GM10266 (cell line): ENCODE measurements at regions not wholly inside any gene's neighbourhood (a gene's known extent, or its start where the extent isn't known, plus 50 kb on each side); places are given as distances from the start of the nearest gene placed in this dataset.

Experiments
- DNase-seq: peaks from one replicate; pipeline ENCODE4 v3.0.0; 2012; ENCODE audit errors: extremely low spot score
- TF ChIP-seq, protein P1 (sequence below): IDR thresholded peaks from 2 replicates; pipeline ENCODE4 v1.5.1; 2012; ENCODE audit warnings: mild to moderate bottlenecking, low read depth; ENCODE audit not compliant: control insufficient read depth, insufficient read depth; ENCODE audit errors: missing control alignments

- TF ChIP-seq, protein P1, sequence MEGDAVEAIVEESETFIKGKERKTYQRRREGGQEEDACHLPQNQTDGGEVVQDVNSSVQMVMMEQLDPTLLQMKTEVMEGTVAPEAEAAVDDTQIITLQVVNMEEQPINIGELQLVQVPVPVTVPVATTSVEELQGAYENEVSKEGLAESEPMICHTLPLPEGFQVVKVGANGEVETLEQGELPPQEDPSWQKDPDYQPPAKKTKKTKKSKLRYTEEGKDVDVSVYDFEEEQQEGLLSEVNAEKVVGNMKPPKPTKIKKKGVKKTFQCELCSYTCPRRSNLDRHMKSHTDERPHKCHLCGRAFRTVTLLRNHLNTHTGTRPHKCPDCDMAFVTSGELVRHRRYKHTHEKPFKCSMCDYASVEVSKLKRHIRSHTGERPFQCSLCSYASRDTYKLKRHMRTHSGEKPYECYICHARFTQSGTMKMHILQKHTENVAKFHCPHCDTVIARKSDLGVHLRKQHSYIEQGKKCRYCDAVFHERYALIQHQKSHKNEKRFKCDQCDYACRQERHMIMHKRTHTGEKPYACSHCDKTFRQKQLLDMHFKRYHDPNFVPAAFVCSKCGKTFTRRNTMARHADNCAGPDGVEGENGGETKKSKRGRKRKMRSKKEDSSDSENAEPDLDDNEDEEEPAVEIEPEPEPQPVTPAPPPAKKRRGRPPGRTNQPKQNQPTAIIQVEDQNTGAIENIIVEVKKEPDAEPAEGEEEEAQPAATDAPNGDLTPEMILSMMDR, result no peak
- no peak for DNase-seq
These were observed 1015.1 kb upstream of the PIK3C3 start for GRCh38 chr18:40939656-40940515.

DNA sequence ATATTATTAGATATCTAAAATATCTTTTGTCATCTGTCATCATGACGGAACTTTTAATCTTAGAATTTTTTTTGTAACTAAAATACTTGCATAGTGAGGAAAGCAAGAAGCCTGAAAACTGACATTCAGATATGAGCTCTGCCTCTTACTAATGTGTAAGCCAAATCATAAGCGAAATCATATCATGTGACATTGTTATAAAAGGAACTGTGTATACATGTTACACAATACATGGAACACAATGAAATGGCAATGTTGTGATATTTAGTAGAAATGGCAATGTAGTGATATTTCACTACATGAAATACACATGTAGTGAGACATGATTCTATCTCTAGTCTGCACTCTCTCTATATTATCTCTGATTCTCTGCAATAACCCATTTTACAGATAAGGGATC is 1016.4 kb upstream of the PIK3C3 start:
- TF ChIP-seq, protein P1, result no peak
- DNase-seq, result no peak

DNA sequence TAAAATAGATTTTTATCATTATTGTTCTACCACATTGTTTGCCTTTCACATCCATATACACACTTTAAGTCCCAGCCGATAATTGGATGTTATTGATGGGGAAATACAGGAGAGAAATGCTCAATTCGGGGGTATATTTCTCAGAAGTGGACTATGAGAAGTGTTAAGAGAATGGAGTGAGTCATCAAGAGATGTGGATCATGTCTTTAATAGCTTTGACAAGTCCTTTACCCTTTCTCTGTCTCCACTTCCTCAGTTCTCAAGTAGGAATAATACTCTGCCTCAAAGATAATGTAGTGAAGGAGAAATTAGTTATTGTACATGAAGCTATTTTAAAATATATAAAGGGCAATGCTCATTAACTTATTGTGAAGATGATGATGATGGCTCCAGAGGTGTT is 1017.6 kb upstream of the PIK3C3 start:
- DNase-seq, result no peak
- TF ChIP-seq, protein P1, result no peak

- TF ChIP-seq, protein P1, result peak; percentile 27
- peak; percentile 20 for DNase-seq
These were observed 1019.6 kb upstream of the PIK3C3 start for GRCh38 chr18:40935423-40935822.

- TF ChIP-seq, protein P1, result no peak
- DNase-seq, result no peak
These were observed 1022.2 kb upstream of the PIK3C3 start for GRCh38 chr18:40932862-40933261.

DNA sequence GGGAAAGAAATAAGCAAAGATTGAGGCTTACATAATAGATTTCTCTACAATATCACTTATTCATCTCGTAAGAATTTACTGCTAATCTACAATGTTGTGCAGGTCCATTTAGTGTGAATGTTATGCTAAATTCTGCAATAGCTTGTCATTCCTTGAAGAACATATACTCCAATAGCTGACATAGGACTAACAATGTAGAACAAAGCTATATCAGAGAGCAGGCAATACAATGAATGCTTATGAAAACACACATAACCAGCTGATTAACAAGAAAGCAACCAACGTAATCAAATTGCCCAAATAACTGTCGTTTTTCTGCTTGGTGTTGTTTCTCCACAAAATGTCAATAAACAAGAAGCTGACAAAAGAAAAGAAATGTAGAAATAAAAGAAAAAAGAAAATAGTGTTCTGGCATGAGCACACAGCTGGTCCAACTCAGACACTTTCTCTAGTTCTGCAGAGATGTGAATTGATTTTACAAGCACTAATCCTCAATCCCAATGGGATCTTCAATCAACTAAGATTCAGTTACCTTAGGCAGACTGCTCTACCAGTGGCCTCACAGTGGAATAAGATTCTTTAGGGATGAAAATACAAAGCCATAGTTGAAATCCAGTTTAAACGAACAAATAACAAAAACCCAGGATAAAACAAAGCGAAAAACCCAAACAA is 1024.7 kb upstream of the PIK3C3 start:
- TF ChIP-seq, protein P1, result no peak
- DNase-seq, result no peak

- no peak for DNase-seq
- TF ChIP-seq, protein P1, result no peak
These were observed 1025.6 kb upstream of the PIK3C3 start for GRCh38 chr18:40929399-40929798.
